ENCODE measurements at regions not wholly inside any gene's neighbourhood (a gene's known extent, or its start where the extent isn't known, plus 50 kb on each side); places are given as distances from the start of the nearest gene placed in this dataset.

GRCh38 chr2:118449401-118449800 lies 361.1 kb downstream of the INSIG2 start (continued):
- TF ChIP-seq, protein P1, sequence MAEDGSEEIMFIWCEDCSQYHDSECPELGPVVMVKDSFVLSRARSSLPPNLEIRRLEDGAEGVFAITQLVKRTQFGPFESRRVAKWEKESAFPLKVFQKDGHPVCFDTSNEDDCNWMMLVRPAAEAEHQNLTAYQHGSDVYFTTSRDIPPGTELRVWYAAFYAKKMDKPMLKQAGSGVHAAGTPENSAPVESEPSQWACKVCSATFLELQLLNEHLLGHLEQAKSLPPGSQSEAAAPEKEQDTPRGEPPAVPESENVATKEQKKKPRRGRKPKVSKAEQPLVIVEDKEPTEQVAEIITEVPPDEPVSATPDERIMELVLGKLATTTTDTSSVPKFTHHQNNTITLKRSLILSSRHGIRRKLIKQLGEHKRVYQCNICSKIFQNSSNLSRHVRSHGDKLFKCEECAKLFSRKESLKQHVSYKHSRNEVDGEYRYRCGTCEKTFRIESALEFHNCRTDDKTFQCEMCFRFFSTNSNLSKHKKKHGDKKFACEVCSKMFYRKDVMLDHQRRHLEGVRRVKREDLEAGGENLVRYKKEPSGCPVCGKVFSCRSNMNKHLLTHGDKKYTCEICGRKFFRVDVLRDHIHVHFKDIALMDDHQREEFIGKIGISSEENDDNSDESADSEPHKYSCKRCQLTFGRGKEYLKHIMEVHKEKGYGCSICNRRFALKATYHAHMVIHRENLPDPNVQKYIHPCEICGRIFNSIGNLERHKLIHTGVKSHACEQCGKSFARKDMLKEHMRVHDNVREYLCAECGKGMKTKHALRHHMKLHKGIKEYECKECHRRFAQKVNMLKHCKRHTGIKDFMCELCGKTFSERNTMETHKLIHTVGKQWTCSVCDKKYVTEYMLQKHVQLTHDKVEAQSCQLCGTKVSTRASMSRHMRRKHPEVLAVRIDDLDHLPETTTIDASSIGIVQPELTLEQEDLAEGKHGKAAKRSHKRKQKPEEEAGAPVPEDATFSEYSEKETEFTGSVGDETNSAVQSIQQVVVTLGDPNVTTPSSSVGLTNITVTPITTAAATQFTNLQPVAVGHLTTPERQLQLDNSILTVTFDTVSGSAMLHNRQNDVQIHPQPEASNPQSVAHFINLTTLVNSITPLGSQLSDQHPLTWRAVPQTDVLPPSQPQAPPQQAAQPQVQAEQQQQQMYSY (CRISPR knock-in tag; IDR thresholded peaks at IDR 0.05) = no peak
- TF ChIP-seq GTF2I (CRISPR knock-in tag; conservative IDR thresholded peaks at IDR 0.05) = no peak
- TF ChIP-seq USF1 (CRISPR knock-in tag; IDR thresholded peaks at IDR 0.05) = no peak
- TF ChIP-seq ZNF396 (CRISPR knock-in tag; IDR thresholded peaks at IDR 0.05; ENCODE audit: borderline replicate concordance) = no peak

DNA sequence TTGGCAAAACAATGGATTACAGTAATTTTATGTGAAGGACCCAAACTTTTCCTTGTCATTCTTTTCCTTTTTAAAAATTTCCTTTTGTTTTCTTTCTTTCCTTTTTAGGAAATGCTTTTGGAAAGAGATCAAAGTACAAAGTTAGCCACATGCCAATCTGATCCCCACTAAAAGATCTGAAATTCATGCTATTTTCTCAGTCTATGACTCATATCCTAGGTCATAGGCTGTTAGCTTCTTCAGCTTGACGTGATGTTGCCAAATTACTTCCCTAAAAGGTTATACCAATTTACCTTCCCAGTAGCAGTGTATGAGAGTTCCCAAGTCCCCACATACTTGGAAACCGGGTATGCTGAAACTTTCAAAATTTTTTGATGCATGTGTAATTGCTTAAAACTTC lies 355.3 kb downstream of the INSIG2 start:
- Mint-ChIP-seq H3K4me3 (no peak overlapping the region), H3K9me3 (no peaks in the 10 kb centered on the region), H3K36me3 (no peaks in the 10 kb centered on the region), H3K27me3 (ENCODE audit: low read depth) (no peaks in the 10 kb centered on the region; the same call in 1 of the 2 replicates), H3K27ac (no peak overlapping the region), H3K4me1 (peaks cover 19% of the 10 kb centered on the region)
- CTCF ChIA-PET = no interaction called here
- DNase-seq (ENCODE audit: low spot score) (no peak), ATAC-seq (no peak)
- POLR2A ChIA-PET = no interaction called here
- no peak for TF ChIP-seq RELA (CRISPR knock-in tag; IDR thresholded peaks at IDR 0.05; ENCODE audit: borderline replicate concordance)
- TF ChIP-seq, protein P2, sequence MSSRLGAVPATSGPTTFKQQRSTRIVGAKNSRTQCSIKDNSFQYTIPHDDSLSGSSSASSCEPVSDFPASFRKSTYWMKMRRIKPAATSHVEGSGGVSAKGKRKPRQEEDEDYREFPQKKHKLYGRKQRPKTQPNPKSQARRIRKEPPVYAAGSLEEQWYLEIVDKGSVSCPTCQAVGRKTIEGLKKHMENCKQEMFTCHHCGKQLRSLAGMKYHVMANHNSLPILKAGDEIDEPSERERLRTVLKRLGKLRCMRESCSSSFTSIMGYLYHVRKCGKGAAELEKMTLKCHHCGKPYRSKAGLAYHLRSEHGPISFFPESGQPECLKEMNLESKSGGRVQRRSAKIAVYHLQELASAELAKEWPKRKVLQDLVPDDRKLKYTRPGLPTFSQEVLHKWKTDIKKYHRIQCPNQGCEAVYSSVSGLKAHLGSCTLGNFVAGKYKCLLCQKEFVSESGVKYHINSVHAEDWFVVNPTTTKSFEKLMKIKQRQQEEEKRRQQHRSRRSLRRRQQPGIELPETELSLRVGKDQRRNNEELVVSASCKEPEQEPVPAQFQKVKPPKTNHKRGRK (CRISPR knock-in tag; IDR thresholded peaks at IDR 0.05; ENCODE audit: borderline replicate concordance) = no peak
- no peak for TF ChIP-seq ZNF219 (CRISPR knock-in tag; IDR thresholded peaks at IDR 0.05; ENCODE audit: borderline replicate concordance)
- TF ChIP-seq MAX (CRISPR knock-in tag; IDR thresholded peaks at IDR 0.05) = no peak
- no peak for TF ChIP-seq AR (CRISPR knock-in tag; IDR thresholded peaks at IDR 0.05)
- no peak for TF ChIP-seq RORB (CRISPR knock-in tag; IDR thresholded peaks at IDR 0.05)
- no peak for TF ChIP-seq FOXJ3 (CRISPR knock-in tag; IDR thresholded peaks at IDR 0.05; ENCODE audit: borderline replicate concordance)
- TF ChIP-seq ZNF416 (CRISPR knock-in tag; IDR thresholded peaks at IDR 0.05) = no peak
- no peak for TF ChIP-seq ZNF263 (CRISPR knock-in tag; IDR thresholded peaks at IDR 0.05; ENCODE audit: low read depth)
- TF ChIP-seq KAT7 (CRISPR knock-in tag; IDR thresholded peaks at IDR 0.05; ENCODE audit: borderline replicate concordance) = no peak
- TF ChIP-seq TCF7 (CRISPR knock-in tag; IDR thresholded peaks at IDR 0.05; ENCODE audit: low read depth) = no peak
- no peak for TF ChIP-seq E2F4 (CRISPR knock-in tag; IDR thresholded peaks at IDR 0.05; ENCODE audit: borderline replicate concordance, low read depth)
- TF ChIP-seq, protein P3, sequence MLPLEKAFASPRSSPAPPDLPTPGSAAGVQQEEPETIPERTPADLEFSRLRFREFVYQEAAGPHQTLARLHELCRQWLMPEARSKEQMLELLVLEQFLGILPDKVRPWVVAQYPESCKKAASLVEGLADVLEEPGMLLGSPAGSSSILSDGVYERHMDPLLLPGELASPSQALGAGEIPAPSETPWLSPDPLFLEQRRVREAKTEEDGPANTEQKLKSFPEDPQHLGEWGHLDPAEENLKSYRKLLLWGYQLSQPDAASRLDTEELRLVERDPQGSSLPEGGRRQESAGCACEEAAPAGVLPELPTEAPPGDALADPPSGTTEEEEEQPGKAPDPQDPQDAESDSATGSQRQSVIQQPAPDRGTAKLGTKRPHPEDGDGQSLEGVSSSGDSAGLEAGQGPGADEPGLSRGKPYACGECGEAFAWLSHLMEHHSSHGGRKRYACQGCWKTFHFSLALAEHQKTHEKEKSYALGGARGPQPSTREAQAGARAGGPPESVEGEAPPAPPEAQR (CRISPR knock-in tag; IDR thresholded peaks at IDR 0.05) = no peak
- no peak for TF ChIP-seq NFYB (CRISPR knock-in tag; conservative IDR thresholded peaks at IDR 0.05; ENCODE audit: low read depth)
- no peak for TF ChIP-seq NR3C1 (CRISPR knock-in tag; conservative IDR thresholded peaks at IDR 0.05; ENCODE audit: low read depth)
- TF ChIP-seq E2F5 (CRISPR knock-in tag; IDR thresholded peaks at IDR 0.05) = no peak
- TF ChIP-seq GTF2I (CRISPR knock-in tag; conservative IDR thresholded peaks at IDR 0.05) = no peak

Data from WTC11 (cell line).